CD4-positive, alpha-beta T cell treated with Interleukin-15 for 1 hour (primary cell): ENCODE measurements at regions not wholly inside any gene's neighbourhood (a gene's known extent, or its start where the extent isn't known, plus 50 kb on each side); places are given as distances from the start of the nearest gene placed in this dataset.

ENCODE experiments used
- DNase-seq: peaks from one replicate; pipeline ENCODE4 v3.0.0-alpha.2; 2020

DNA sequence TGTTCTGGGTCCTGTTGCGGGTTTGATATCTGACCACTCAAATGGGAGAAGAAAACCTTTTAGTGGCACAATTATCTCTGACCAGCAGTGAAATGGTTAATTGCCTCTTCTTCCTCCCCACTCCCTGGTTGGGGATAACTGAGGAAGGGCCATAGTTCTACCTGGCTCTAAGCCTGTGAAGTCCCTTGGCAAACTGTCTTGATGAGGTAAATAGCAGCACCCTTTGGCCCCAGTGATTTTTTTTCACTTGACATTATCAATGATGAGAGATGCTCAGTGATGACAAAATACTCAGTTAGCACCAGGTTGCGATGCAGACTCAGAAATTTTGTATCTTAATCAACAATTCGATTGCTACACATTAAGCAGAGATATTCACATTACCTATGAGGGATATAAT is 515.7 kb downstream of the PSAT1 start:
- DNase-seq: no peak

DNA sequence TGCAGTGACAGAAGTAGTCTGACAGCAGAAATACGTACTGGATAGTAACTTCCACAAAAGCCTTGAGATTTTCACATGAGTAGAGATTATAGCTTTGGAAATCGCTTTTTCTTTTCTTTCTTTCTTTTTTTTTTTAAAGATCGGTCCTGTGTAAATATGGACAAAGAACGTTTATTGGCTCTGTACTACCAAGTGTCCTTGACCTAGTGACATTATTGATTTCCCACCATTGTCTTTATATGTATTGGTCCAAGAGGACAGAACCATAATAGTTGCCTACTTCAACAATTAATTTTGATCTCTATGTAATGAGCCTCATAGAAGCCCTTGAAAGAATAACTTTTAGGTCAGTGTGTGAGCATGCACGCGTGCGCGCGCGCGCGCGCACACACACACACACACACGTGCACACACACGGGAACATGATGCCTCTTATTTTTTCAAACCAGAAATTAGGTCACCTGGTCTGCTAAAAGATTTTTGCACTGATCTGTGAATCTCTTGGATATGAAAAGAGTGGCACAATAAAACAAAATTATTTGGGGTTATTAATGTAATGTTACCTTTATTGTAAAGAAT is 516.8 kb downstream of the PSAT1 start:
- DNase-seq: no peak

DNA sequence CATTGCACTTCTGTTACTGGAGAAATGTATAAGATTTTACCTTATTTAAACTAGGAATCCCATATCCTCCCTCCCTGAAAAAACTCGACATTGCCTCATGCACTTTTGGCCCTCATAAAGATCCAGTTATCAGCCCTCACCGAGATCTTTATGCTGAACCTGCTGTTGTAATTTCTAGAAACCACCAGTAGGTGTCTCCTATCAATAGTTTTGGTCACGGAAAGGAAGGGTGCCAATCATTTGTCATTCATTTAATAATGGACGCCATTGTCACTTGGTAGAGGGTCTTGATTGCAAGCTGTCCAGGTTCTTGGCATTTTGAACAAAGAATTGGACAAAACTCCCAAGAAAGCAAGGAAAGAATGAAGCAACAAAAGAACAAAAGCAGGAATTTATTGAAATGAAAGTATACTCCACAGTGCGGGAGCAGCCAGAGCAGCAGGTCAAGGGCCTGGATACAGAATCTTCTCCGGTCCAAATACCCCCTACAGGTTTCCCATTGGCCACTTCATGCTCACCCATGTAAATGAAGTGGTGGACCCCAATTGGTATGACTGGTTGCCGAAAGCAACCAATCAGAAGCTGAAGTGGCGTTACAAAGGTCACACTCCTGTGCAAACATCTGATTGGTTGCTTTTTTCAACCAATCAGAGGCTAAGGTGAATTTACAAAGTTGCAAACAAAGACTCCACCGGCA is 524.3 kb downstream of the PSAT1 start:
- no peak for DNase-seq

- DNase-seq: no peak
These were observed 529.6 kb downstream of the PSAT1 start for GRCh38 chr9:78826527-78826926.

DNA sequence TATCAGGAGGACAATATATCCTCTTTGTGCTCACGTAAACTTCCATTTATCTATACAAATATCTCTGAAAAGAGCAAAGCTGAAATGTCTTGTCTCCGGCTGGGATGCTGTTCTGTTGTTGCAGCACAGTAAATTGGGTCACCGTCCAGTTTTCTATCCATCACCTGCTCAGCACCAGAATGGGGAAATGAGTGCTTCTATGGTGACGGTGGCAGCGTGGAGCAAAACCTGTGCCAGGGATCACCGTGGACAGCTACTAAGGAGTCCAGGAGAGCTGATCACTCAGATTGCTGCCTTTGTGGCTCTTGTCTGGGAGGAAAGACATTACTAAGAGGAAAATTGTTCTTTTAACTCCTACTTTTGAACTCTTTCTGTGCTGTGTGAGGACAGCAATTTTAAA is 531.6 kb downstream of the PSAT1 start:
- no peak for DNase-seq

- DNase-seq: no peak
These were observed 533.4 kb downstream of the PSAT1 start for GRCh38 chr9:78830301-78830700.

- no peak for DNase-seq
These were observed 534.8 kb downstream of the PSAT1 start for GRCh38 chr9:78831726-78832125.

- DNase-seq: no peak
These were observed 539.1 kb downstream of the PSAT1 start for GRCh38 chr9:78835928-78836450.

GRCh38 chr9:78839252-78839651 is 542.3 kb downstream of the PSAT1 start:
- no peak for DNase-seq

DNA sequence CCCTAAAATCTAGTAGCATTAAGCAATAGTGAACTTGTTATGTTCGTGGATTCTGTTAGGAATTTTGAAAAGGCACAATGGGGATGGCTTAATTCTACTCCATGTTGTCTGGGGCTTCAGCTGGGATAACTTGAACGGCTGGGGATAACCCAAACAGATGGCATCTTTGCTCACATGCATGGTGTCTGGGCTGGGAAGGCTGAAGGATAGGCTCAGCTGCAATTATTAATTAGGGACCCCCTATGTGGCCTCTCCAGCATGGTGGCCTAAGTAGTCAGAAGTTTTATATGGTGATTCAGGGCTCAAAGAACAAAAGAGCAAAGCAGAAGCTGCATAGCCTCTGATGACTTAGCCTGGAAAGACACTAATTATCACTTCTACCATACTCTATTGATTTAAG is 551.1 kb downstream of the PSAT1 start:
- no peak for DNase-seq

GRCh38 chr9:78856144-78856543 is 559.2 kb downstream of the PSAT1 start:
- no peak for DNase-seq

DNA sequence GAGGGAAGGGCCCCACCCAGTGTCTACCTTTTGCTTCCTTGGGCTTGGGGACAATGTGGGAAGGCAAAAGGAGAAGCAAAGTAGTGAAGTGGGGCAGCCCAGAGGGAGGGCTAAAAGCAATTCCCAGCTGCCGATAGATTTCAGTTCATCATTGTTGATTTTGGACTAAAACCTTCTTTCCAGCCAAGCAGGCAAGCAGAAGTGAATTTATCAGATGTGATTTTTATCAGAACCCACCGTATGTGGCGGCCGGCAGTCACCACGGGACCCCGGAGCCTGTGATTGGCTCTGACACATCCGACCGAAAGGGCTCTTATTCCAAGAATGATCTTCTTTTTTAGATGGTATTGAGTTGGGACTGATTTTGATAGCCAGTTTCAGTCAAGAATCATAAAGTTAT is 559.9 kb downstream of the PSAT1 start:
- no peak for DNase-seq

DNA sequence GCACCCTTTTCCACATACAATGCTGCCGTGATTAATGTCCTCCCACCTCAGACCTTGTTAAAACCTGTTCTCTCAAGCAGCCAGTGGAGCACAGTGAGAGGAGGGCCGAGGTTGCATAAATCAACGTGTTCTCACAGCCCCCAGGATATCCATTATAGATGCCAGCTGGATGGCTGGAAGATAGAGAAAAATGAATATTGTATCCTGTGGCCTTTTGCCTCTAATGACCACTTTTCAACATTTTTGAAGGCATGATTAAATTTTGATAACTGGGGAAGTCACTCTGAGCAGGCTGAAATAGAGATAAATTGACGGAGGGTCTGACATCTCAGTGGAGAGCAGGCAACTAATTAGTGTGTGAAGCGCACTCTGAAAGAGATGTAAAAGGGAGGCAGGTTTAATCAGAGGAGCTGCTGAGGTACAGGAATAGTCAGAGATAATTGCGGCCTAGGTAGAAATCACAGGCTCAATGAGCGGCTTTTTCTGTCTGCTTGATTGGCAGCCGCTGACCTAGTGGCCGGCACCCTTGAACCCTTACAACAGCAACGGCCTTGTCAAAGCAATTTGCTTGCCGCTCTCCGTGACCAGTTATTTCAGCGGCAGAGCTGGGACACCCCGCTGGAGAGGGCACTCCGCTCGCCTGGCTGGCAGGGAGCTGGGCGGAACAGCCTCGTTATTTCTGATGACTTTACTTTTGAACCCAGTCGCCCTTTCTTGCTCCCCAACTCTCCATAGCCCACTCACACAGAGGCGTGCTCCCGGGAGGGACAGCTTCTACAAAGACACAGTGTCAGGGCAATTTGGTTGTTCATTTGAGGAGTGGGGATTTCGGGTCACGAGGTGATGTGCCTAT is 560.7 kb downstream of the PSAT1 start:
- DNase-seq: no peak

DNA sequence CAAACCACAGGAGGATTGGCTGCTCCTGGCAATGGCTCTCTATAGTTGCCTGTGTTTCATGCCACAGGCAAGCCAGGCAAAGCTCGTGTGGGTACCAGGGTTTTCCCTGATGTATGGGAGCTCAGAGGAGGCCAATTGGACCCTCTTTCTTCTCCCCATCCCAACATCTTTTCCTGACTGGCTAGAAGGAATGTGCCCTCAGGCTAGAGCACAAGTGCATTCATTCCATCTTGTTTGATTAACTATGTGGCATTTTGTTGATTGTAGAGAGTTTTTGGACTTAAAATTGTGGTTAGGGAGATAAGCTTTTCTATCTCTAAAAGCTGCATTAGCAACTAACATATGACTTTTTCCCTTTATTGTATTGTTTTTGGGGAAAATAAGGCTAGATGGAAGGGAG is 561.3 kb downstream of the PSAT1 start:
- DNase-seq: no peak

- no peak for DNase-seq
These were observed 564.0 kb downstream of the PSAT1 start for GRCh38 chr9:78860801-78861475.

- no peak for DNase-seq
These were observed 566.6 kb downstream of the PSAT1 start for GRCh38 chr9:78863531-78863930.

- DNase-seq: no peak
These were observed 568.8 kb downstream of the PSAT1 start for GRCh38 chr9:78865737-78866136.

GRCh38 chr9:78866207-78867132 is 569.5 kb downstream of the PSAT1 start:
- DNase-seq: no peak

DNA sequence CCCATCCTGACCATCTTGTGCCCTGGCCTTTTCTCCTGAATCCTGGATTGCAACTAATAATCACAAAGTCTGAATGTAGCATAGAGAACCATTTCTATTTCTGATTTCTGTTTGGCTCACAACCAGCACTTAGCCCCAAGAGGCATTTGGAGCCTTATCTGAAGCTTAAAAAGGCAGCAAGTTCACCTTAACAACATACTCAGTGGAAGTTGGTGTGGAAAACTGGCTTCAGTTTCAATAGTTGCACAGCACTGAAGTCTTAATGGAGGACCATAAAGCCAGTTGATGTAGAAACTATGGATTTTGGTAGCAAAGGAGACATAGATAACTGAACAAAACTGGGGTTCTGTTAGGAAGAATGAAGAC is 574.1 kb downstream of the PSAT1 start:
- no peak for DNase-seq

- no peak for DNase-seq
These were observed 574.8 kb downstream of the PSAT1 start for GRCh38 chr9:78871452-78872331.

DNA sequence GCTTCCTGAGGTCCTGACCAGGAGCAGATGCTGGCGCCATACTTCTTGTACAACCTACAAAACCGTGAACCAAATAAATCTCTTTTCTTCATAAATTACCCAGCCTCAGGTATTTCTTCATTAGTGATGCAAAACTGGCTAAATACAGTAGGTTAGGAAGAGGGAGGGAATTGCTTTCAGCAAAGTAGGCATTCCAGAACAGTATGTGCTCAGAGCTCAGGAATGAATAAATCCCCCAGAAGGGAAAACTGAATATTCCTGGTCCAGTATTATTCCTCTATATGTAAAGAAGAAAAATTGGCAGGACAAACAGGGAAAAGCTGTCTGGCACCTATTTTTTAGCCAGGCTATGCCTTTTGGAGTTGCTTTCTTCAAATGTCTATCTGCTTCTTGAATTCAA is 577.1 kb downstream of the PSAT1 start:
- no peak for DNase-seq
